AG04449 (cell line): ENCODE measurements at regions not wholly inside any gene's neighbourhood (a gene's known extent, or its start where the extent isn't known, plus 50 kb on each side); places are given as distances from the start of the nearest gene placed in this dataset.
"Not testable (repeated sequence)": the region's sequence is repeated elsewhere in the genome, so short reads cannot be mapped to it uniquely, and the experiment has no call there.

Experiments used
- CTCF ChIA-PET: fragments of 350-600 bp; formaldehyde crosslinking; extraction: SDS; loops from one replicate; lab custom pipeline; 2021; ENCODE audit warnings: antibody characterized with exemption; lab: Yijun Ruan, JAX
- POLR2A ChIA-PET: fragments of 400-600, 350-600 bp; formaldehyde crosslinking; extraction: SDS; loops from one replicate; lab custom pipeline; 2020; ENCODE audit warnings: antibody characterized with exemption, inconsistent platforms; lab: Yijun Ruan, JAX
- DNase-seq: peaks from one replicate; pipeline ENCODE4 v3.0.0-alpha.2; 2010; ENCODE audit warnings: low read depth, low spot score
- H3K4me3 ChIP-seq: 2 replicates; pipeline ENCODE4 v1.5.1; 2011; ENCODE audit warnings: low read depth, mild to moderate bottlenecking, control low read depth, low read length
- TF ChIP-seq, protein P1 (sequence below): IDR thresholded peaks from one replicate; pipeline ENCODE4 v1.5.1; 2011; ENCODE audit warnings: mild to moderate bottlenecking, moderate library complexity, low read length, control low read depth, inconsistent platforms; ENCODE audit not compliant: insufficient read depth; ENCODE audit errors: missing control alignments

DNA sequence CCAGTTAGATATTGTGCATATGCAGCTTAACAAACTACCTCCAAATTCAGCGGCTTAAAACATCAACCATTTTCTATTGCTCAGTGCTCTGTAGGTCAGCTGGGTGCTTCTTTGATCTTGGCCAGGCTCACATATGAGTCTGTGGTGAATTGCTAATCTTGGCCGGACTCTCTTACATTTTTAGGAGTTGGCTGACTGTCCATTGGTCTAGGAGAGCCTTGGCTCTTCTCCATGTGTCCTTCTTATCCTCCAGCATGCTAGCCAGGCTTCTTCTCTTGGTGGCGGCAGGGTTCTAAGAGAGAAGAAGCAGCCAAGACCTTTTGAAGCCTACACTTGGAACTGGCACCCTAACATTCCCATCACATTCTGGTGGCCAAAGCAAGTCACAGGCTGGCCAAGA is 174.3 kb upstream of the PWP1 start:
- H3K4me3 ChIP-seq, result no peak overlapping the region
- CTCF ChIA-PET, result interaction anchor here (1.5 kb wide), 1 partner anchor 379 kb away, joined by 4 read pairs; no protein-coding TSS in a partner anchor
- POLR2A ChIA-PET, result no interaction called here
- TF ChIP-seq, protein P1, sequence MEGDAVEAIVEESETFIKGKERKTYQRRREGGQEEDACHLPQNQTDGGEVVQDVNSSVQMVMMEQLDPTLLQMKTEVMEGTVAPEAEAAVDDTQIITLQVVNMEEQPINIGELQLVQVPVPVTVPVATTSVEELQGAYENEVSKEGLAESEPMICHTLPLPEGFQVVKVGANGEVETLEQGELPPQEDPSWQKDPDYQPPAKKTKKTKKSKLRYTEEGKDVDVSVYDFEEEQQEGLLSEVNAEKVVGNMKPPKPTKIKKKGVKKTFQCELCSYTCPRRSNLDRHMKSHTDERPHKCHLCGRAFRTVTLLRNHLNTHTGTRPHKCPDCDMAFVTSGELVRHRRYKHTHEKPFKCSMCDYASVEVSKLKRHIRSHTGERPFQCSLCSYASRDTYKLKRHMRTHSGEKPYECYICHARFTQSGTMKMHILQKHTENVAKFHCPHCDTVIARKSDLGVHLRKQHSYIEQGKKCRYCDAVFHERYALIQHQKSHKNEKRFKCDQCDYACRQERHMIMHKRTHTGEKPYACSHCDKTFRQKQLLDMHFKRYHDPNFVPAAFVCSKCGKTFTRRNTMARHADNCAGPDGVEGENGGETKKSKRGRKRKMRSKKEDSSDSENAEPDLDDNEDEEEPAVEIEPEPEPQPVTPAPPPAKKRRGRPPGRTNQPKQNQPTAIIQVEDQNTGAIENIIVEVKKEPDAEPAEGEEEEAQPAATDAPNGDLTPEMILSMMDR, result no peak
- DNase-seq, result no peak

DNA sequence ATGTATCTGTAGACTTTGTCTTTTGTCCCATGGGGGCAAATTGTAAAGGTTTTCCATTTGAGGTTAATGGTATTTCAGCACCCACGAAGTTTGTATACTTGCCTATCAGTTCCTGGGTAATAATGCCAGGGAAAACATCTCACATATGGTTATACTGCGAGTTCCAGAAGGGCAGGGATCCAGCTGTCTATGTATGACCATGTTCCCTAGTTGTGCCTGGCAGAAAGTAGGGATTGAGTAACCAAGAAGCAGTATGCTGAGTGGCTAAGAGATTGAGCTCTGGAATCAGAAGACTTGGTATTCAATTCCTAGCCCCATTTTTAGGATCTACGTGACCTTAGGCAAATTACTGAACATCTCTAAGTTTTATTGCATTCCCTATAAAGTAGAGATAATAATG is 173.2 kb upstream of the PWP1 start:
- DNase-seq, result no peak
- CTCF ChIA-PET, result interaction anchor here (1.5 kb wide), 1 partner anchor 380 kb away, joined by 4 read pairs; no protein-coding TSS in a partner anchor
- TF ChIP-seq, protein P1, result no peak
- POLR2A ChIA-PET, result no interaction called here
- H3K4me3 ChIP-seq, result no peak overlapping the region

DNA sequence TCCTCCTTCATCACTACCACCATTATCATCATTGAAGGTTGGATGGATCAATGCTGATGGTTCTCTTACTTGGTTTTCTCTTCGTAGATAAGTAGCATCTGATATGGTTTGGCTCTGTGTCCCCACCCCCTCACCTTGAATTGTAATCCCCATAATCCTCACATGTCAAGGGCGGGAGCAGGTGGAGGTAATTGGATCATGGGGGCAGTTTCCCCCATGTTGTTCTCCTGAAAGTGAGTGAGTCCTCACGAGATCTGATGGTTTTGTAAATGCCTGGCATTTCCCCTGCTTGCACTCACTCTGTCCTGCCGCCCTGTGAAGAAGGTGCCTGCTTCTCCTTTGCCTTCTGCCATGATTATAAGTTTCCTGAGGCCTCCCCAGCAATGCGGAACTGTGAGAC is 172.4 kb upstream of the PWP1 start:
- no peak for DNase-seq
- TF ChIP-seq, protein P1, result no peak
- ChIA-PET CTCF (no interaction called here), POLR2A (no interaction called here)
- H3K4me3 ChIP-seq, result no peak overlapping the region

DNA sequence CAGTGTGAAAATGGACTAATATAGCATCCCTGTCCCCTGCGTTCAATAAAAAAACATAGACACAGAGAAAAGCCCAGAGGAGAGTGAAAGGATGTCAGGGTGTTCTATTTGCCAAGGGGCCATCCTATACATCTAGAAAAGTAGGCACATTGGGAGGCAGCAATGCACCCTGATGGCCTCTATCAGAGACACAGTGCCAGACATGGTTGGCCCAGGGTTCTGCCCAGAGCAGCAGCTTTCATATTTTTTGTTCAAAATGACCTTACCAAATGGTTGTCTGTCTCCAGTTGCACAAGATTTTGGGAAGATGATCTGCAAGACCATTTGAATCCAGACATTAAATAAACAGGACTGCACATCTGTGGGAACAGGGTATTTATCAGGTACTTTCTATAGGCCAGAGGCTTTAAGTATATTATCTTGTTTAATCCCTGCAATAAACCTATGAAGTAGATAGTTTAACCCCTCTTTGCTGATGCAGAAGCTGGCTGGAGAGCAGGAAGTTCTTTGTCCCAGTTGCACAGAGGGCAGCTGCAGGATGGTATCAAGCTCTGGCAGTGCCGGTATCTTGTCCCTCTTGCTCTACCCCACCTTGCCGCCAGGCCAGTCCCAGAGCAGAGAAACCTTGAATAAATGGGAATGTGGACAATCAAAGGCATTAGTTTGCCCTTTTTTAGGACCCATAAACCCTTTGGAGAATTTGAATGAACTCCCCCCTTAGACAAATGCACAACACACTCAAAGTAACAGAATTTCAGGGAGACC is 171.8 kb upstream of the PWP1 start:
- ChIA-PET POLR2A (no interaction called here), CTCF (no interaction called here)
- TF ChIP-seq, protein P1, result no peak
- no peak overlapping the region for H3K4me3 ChIP-seq
- no peak for DNase-seq

DNA sequence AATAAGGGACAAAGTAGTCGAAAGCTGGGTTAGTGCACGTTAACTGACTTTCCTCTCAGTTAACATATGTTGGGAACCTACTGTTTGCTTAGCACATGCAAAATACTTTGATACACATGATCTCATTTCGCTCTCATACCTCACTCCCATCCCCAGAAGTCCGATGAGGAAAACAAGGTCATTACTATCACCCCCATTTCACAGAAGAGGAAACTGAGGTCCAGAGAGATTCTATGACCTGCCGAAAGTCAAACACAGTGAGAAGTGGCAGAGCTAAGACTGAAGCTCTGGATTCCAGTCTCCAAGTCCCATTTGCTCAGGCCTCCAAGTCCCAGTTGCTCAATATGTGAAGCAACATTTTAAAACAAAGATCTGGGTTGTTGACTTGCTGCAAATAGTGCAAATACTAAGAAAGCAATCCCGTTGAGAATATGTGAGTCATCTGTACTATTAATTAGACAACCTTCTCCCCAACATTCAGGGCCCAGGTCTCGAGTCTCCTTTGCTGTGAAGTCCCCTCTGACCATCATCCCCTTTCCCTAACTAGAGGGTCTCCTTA is 170.6 kb upstream of the PWP1 start:
- POLR2A ChIA-PET, result interaction anchor here (1.1 kb wide), 1 partner anchor 63 kb away, joined by 3 read pairs; no protein-coding TSS in a partner anchor
- H3K4me3 ChIP-seq, result no peak overlapping the region
- DNase-seq, result no peak
- CTCF ChIA-PET, result no interaction called here
- TF ChIP-seq, protein P1, result no peak

DNA sequence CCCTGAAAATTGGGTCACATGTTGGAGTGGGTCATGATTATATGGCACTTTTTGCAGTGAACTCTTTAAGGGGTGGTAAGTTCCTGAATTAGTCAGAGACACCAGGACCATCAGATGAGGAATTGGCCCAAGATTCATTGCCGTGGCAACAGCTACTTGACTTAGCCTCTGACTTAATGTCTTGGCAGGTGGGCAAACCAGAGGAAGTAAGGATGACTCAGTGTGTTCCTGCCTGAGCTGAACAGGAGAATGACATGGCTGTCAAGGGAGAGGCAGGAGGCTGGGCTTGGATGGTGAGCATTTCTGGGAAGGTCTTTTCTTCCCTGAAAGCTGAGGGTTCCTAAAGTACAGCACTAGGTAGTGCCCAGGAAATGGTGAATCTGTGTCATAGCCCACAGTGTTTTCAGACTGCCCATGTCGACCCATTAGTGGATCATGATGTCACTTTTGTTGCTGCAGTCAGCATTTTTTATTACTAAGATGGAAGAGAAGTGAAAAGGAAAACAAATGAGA is 170.1 kb upstream of the PWP1 start:
- TF ChIP-seq, protein P1, result no peak
- ChIA-PET POLR2A (interaction anchor here (1.1 kb wide), 1 partner anchor 62 kb away, joined by 3 read pairs; no protein-coding TSS in a partner anchor), CTCF (no interaction called here)
- DNase-seq, result peak; percentile 82
- no peak overlapping the region for H3K4me3 ChIP-seq

DNA sequence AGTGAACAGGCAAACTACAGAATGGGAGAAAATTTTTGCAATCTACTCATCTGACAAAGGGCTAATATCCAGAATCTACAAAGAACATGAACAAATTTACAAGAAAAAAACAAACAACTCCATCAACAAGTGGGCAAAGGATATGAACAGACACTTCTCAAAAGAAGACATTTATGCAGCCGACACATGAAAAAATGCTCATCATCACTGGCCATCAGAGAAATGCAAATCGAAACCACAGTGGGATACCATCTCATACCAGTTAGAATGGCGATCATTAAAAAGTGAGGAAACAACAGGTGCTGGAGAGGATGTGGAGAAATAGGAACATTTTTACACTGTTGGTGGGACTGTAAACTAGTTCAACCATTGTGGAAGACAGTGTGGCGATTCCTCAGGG is 167.8 kb upstream of the PWP1 start:
- POLR2A ChIA-PET, CTCF ChIA-PET, H3K4me3 ChIP-seq, DNase-seq: not testable (repeated sequence)
